ENCODE measurements at regions not wholly inside any gene's neighbourhood (a gene's known extent, or its start where the extent isn't known, plus 50 kb on each side); places are given as distances from the start of the nearest gene placed in this dataset.

- DNase-seq (ENCODE audit: low spot score): no peak
Observed at GRCh38 chr5:141778206-141778605, 96.2 kb upstream of the ARAP3 start.

GRCh38 chr5:141777711-141778110, 95.7 kb upstream of the ARAP3 start:
- no peak for DNase-seq (ENCODE audit: low spot score)

GRCh38 chr5:141777130-141777529, 95.1 kb upstream of the ARAP3 start:
- DNase-seq (ENCODE audit: low spot score): no peak

GRCh38 chr5:141773779-141774562, 91.9 kb upstream of the ARAP3 start:
- no peak for DNase-seq (ENCODE audit: low spot score)

- DNase-seq (ENCODE audit: low spot score): no peak
Observed at GRCh38 chr5:141772281-141772680, 90.3 kb upstream of the ARAP3 start.

GRCh38 chr5:141771562-141771961, 89.5 kb upstream of the ARAP3 start:
- DNase-seq (ENCODE audit: low spot score): no peak

GRCh38 chr5:141771031-141771430, 89.0 kb upstream of the ARAP3 start:
- DNase-seq (ENCODE audit: low spot score): no peak

- DNase-seq (ENCODE audit: low spot score): no peak
Observed at GRCh38 chr5:141769671-141770070, 87.6 kb upstream of the ARAP3 start.

GRCh38 chr5:141767671-141768070, 85.6 kb upstream of the ARAP3 start:
- DNase-seq (ENCODE audit: low spot score): no peak

GRCh38 chr5:141765896-141766551, 84.0 kb upstream of the ARAP3 start:
- no peak for DNase-seq (ENCODE audit: low spot score)

GRCh38 chr5:141763541-141763940, 81.5 kb upstream of the ARAP3 start:
- no peak for DNase-seq (ENCODE audit: low spot score)

GRCh38 chr5:141762790-141763368, 80.8 kb upstream of the ARAP3 start:
- no peak for DNase-seq (ENCODE audit: low spot score)

- DNase-seq (ENCODE audit: low spot score): no peak
Observed at GRCh38 chr5:141762316-141762715, 80.3 kb upstream of the ARAP3 start.

GRCh38 chr5:141760753-141761152, 78.7 kb upstream of the ARAP3 start:
- DNase-seq (ENCODE audit: low spot score): no peak

- no peak for DNase-seq (ENCODE audit: low spot score)
Observed at GRCh38 chr5:141760193-141760592, 78.2 kb upstream of the ARAP3 start.

GRCh38 chr5:141758310-141758998, 76.4 kb upstream of the ARAP3 start:
- DNase-seq (ENCODE audit: low spot score): no peak

GRCh38 chr5:141757402-141757801, 75.4 kb upstream of the ARAP3 start:
- no peak for DNase-seq (ENCODE audit: low spot score)

GRCh38 chr5:141756196-141756595, 74.2 kb upstream of the ARAP3 start:
- DNase-seq (ENCODE audit: low spot score): no peak

- DNase-seq (ENCODE audit: low spot score): no peak
Observed at GRCh38 chr5:141753971-141754713, 72.1 kb upstream of the ARAP3 start.

GRCh38 chr5:141753143-141753970, 71.3 kb upstream of the ARAP3 start:
- DNase-seq (ENCODE audit: low spot score): no peak

All from CD4-positive, alpha-beta T cell treated with Interleukin-15 for 4 hours (primary cell).